ENCODE measurements at regions not wholly inside any gene's neighbourhood (a gene's known extent, or its start where the extent isn't known, plus 50 kb on each side); places are given as distances from the start of the nearest gene placed in this dataset.

DNA sequence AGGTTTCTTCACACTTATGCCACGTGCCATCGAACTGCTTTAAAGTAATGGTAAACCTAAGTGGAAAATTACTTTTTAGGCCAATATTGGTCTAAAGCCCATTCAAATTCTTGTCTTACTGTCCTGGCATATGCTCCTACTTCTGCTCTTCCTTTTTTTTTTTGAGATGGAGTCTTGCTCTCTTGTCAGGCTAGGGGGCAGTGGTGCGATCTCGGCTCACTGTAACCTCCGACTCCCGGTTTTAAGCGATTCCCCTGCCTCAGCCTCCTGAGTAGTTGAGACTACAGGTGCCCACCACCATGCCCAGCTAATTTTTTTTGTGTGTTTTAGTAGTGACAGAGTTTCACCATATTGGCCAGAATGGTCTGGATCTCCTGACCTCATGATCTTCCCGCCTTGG, 129.0 kb upstream of the TECRL start:
- H3K4me3 ChIP-seq (ENCODE audit: low read depth, low read length): no peak overlapping the region
- TF ChIP-seq, protein P1, sequence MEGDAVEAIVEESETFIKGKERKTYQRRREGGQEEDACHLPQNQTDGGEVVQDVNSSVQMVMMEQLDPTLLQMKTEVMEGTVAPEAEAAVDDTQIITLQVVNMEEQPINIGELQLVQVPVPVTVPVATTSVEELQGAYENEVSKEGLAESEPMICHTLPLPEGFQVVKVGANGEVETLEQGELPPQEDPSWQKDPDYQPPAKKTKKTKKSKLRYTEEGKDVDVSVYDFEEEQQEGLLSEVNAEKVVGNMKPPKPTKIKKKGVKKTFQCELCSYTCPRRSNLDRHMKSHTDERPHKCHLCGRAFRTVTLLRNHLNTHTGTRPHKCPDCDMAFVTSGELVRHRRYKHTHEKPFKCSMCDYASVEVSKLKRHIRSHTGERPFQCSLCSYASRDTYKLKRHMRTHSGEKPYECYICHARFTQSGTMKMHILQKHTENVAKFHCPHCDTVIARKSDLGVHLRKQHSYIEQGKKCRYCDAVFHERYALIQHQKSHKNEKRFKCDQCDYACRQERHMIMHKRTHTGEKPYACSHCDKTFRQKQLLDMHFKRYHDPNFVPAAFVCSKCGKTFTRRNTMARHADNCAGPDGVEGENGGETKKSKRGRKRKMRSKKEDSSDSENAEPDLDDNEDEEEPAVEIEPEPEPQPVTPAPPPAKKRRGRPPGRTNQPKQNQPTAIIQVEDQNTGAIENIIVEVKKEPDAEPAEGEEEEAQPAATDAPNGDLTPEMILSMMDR (IDR thresholded peaks at IDR 0.05; ENCODE audit: insufficient read depth, low read length): no peak
- no peak for DNase-seq (ENCODE audit: low read depth)

DNA sequence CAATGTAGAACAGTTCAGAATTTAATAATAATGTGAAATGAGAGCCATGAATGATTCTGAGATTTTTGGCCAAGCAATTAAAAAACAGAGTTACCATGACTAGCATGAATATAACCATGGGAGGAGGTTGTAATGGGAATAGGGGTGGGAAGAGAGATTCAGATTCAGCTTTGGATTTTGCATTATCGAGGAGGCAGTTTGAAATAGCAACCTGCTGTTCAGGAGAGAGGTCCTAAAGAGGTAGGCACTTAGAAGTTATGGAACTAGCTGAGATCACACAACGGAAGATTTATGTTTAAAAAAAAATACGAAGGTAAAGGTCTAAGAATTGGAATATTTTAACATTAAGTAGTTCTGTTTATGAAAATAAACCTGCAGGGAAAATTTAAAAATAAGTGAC, 124.4 kb upstream of the TECRL start:
- TF ChIP-seq, protein P1 (IDR thresholded peaks at IDR 0.05; ENCODE audit: insufficient read depth, low read length): no peak
- no peak overlapping the region for H3K4me3 ChIP-seq (ENCODE audit: low read depth, low read length)
- no peak for DNase-seq (ENCODE audit: low read depth)

DNA sequence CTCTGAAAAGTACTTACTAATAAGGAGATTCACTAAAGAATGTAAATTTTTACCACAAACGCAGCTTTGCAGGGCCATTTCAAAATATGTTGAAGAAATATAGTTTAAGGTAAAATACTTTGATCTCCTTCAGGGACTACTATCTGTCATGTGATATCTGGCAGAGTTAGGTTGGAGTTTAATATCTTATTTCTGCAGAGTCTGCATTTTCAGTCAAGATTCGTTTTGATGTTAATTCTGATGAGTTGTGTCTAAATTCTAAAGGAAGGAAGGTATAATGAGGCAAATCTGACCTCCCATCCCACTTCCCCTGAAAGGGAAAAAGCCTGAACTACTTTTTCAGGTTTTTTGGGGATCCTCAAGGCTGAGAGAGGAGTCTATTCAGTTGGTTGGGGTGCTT, 123.9 kb upstream of the TECRL start:
- TF ChIP-seq, protein P1 (IDR thresholded peaks at IDR 0.05; ENCODE audit: insufficient read depth, low read length): no peak
- DNase-seq (ENCODE audit: low read depth): no peak
- H3K4me3 ChIP-seq (ENCODE audit: low read depth, low read length): no peak overlapping the region

DNA sequence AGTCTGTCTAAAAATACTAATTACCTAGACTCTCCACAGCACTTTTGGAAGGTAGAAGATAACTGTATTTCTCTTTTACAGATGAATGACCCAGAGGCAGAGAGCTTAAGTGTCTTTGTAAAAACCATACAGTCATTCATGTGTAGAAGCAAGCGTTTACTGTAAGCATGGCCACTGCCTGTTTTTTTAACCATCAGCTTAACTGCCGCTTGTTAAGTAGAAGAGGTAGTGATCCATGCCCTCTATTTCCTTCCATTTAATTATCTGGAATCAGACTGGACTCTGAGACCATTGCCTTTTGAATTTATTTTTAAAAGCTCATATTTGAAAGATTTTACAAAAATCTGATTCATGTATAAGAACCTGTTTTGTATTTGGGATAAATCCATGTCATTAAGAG, 111.2 kb upstream of the TECRL start:
- H3K4me3 ChIP-seq (ENCODE audit: low read depth, low read length): no peak overlapping the region
- no peak for DNase-seq (ENCODE audit: low read depth)
- TF ChIP-seq, protein P1 (IDR thresholded peaks at IDR 0.05; ENCODE audit: insufficient read depth, low read length): no peak

DNA sequence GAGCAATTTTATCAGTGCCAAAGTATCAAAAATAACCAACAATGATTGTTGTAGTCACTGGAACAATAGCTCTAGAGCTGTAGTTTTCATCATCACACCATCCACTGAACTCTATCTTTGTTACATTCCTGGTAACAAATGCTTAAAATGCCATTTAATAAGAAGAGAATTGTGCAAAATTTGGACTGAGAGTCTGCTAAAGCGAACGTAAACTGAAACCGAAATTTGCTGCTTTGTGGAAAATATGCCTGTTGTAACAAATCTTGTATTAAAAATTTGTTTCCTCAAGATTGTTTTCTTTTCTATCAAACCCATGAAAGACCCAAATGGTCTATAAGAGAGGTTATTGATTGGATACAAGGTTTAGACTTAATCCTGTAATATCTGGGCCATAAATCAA, 109.3 kb upstream of the TECRL start:
- H3K4me3 ChIP-seq (ENCODE audit: low read depth, low read length): no peak overlapping the region
- TF ChIP-seq, protein P1 (IDR thresholded peaks at IDR 0.05; ENCODE audit: insufficient read depth, low read length): no peak
- no peak for DNase-seq (ENCODE audit: low read depth)

DNA sequence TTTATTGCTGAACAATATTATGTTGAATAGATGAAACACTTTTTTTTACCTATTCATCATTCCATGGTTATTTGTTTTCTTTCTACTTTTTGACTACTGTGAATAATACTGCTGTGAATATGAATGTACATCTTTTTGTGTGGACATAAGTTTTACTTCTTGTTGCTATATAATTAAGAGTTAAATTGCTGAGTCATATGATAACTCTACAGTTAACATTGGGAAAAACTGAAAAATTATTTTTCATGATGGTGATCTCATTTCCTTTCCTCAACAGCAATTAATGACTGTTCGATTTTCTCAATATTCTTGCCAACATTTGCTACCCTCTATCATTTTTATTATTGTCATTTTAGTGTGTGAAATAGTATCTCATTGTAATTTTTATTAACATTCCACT, 106.9 kb upstream of the TECRL start:
- no peak for DNase-seq (ENCODE audit: low read depth)
- TF ChIP-seq, protein P1 (IDR thresholded peaks at IDR 0.05; ENCODE audit: insufficient read depth, low read length): no peak
- H3K4me3 ChIP-seq (ENCODE audit: low read depth, low read length): no peak overlapping the region

DNA sequence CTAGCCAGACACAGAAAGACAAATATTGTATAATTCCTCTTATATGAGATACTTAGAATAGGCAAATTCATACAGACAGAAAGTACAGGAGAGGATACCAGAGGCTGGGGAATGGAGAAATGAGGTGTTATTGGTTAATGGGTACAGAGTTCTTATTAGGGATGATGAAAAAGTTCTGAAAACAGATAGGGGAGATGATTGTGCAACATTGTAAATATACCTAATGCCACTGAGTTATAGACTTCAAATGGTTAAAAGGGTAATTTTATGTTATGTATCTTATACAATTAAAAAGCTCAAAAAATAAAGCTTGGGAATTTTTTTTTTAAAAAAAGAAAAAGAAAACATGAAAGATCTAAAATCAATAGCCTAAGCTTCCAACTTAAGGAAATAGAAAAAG, 98.8 kb upstream of the TECRL start:
- TF ChIP-seq, protein P1 (IDR thresholded peaks at IDR 0.05; ENCODE audit: insufficient read depth, low read length): no peak
- no peak for DNase-seq (ENCODE audit: low read depth)
- H3K4me3 ChIP-seq (ENCODE audit: low read depth, low read length): no peak overlapping the region
